HepG2 (cell line): ENCODE measurements at regions not wholly inside any gene's neighbourhood (a gene's known extent, or its start where the extent isn't known, plus 50 kb on each side); places are given as distances from the start of the nearest gene placed in this dataset.

Source experiments
- ATAC-seq: fragments of 200-7000 bp; cut with Tn5 transposase; 3 replicates; pipeline ENCODE4 v1.9.1; 2020; ENCODE audit warnings: mild to moderate bottlenecking, moderate library complexity
- BruUV-seq: library from RNA; stranded (reverse); fragments of 400-500 nt; replicated peaks from 2 replicates; lab custom pipeline; 2021; lab: Mats Ljungman, UMichigan
- CTCF ChIA-PET: fragments of 300-600 bp; formaldehyde crosslinking; extraction: SDS; loops from one replicate; lab custom pipeline; 2021; ENCODE audit warnings: low total read pairs, inconsistent platforms, low intra/inter-chr PET ratio; lab: Yijun Ruan, JAX
- POLR2A ChIA-PET: fragments of 350-600 bp; sonication (Branson Sonifier 250); formaldehyde crosslinking; loops from one replicate; lab custom pipeline; 2020; ENCODE audit warnings: antibody characterized with exemption, inconsistent platforms; lab: Yijun Ruan, JAX
- DNase-seq: peaks from one replicate; pipeline ENCODE4 v3.0.0-alpha.2; 2015; ENCODE audit warnings: low spot score
- FAIRE-seq: peaks from 3 replicates; lab custom pipeline; 2011; peaks lifted over from hg19 to GRCh38; lab: Jason Lieb, UNC
- H2AFZ ChIP-seq: one replicate; pipeline ENCODE4 v1.6.1; 2011; ENCODE audit warnings: low read length, inconsistent platforms
- H3K27ac ChIP-seq: fragments of 300-600 bp; 3 replicates; pipeline ENCODE4 v1.8.0; 2011; ENCODE audit warnings: mixed run types, mild to moderate bottlenecking, mixed read lengths, low read length, inconsistent platforms; ENCODE audit not compliant: insufficient read depth; ENCODE audit errors: extremely low read length
- H3K27me3 ChIP-seq, 2 experiments: fragments of 200-600 bp in 1 of 2; 2 replicates in 1 of 2; 3 replicates in 1 of 2; pipeline versions ENCODE4 v1.6.0 to v1.8.0; 2011; ENCODE audit warnings: low read length in 2 of 2, mild to moderate bottlenecking in 2 of 2, moderate library complexity in 2 of 2, inconsistent platforms in 1 of 2; ENCODE audit not compliant: insufficient read depth in 2 of 2, control insufficient read depth in 1 of 2
- H3K36me3 ChIP-seq, 2 experiments: fragments of 200-600 bp in 1 of 2; replicated peaks in 1 of 2; 2 replicates in 1 of 2; 3 replicates in 1 of 2; pipeline versions ENCODE4 v1.5.1 to v1.8.0; 2011; ENCODE audit warnings: low read length in 2 of 2, inconsistent platforms in 1 of 2; ENCODE audit not compliant: insufficient read depth in 2 of 2, control insufficient read depth in 1 of 2
- H3K4me1 ChIP-seq: 2 replicates; pipeline ENCODE4 v1.5.1; 2012; ENCODE audit warnings: low read length, inconsistent platforms; ENCODE audit not compliant: insufficient read depth
- H3K4me2 ChIP-seq: 2 replicates; pipeline ENCODE4 v1.6.0; 2011; ENCODE audit warnings: low read depth, low read length, inconsistent platforms
- H3K4me3 ChIP-seq, 3 experiments: fragments of 200-600 bp in 1 of 3; sonication (generic), shearing (Covaris generic) in 1 of 3; replicated peaks in 1 of 3; 2 replicates each; pipeline ENCODE4 v1.5.1; 2011 to 2016; ENCODE audit warnings: low read length in 3 of 3, inconsistent platforms in 2 of 3, low read depth in 2 of 3, mild to moderate bottlenecking in 2 of 3, control low read depth in 1 of 3, mixed read lengths in 1 of 3; ENCODE audit not compliant: insufficient read depth in 1 of 3
- H3K79me2 ChIP-seq: one replicate; pipeline ENCODE4 v1.6.1; 2011; ENCODE audit warnings: low read length, inconsistent platforms; ENCODE audit not compliant: insufficient read depth
- H3K9ac ChIP-seq: 2 replicates; pipeline ENCODE4 v1.6.0; 2011; ENCODE audit warnings: mild to moderate bottlenecking, low read depth, low read length, inconsistent platforms; ENCODE audit not compliant: insufficient read depth
- H3K9me3 ChIP-seq: 2 replicates; pipeline ENCODE4 v1.5.1; 2012; ENCODE audit warnings: mild to moderate bottlenecking, low read length
- H4K20me1 ChIP-seq: 2 replicates; pipeline ENCODE4 v1.6.0; 2011; ENCODE audit warnings: inconsistent platforms, mild to moderate bottlenecking, low read length, moderate library complexity; ENCODE audit not compliant: insufficient read depth
- ETV6 ChIP-seq: sonication (generic); formaldehyde crosslinking; conservative IDR thresholded peaks from 2 replicates; pipeline ENCODE4 v1.4.0; 2020; ENCODE audit warnings: missing genetic modification reagents
- FIP1L1 ChIP-seq: fragments of 200-400 bp; formaldehyde crosslinking; IDR thresholded peaks from 2 replicates; pipeline ENCODE4 v1.6.1; 2018; ENCODE audit warnings: low read depth, mild to moderate bottlenecking, low read length, moderate library complexity, borderline replicate concordance; ENCODE audit not compliant: insufficient read depth
- HMGA1 ChIP-seq: sonication (generic); formaldehyde crosslinking; conservative IDR thresholded peaks from 2 replicates; pipeline ENCODE4 v1.4.0; 2020; ENCODE audit warnings: missing genetic modification reagents
- JUN ChIP-seq: sonication (generic); formaldehyde crosslinking; IDR thresholded peaks from 2 replicates; pipeline ENCODE4 v1.4.0; 2020; ENCODE audit warnings: mild to moderate bottlenecking, missing genetic modification reagents
- KLF16 ChIP-seq, 2 experiments: sonication (generic) in 1 of 2; formaldehyde crosslinking in 1 of 2; IDR thresholded peaks; 2 replicates each; pipeline versions ENCODE4 v1.6.1 to v1.8.0; 2016 to 2023; ENCODE audit warnings: missing genetic modification reagents in 2 of 2, missing compliant biosample characterization in 1 of 2
- REXO4 ChIP-seq: sonication (generic); formaldehyde crosslinking; IDR thresholded peaks from 2 replicates; pipeline ENCODE4 v1.8.0; 2022; ENCODE audit warnings: missing genetic modification reagents, mild to moderate bottlenecking, borderline replicate concordance
- SPEN ChIP-seq: sonication (generic); formaldehyde crosslinking; IDR thresholded peaks from 2 replicates; pipeline ENCODE4 v1.5.1; 2020; ENCODE audit warnings: low read depth, mild to moderate bottlenecking, missing genetic modification reagents
- SRSF4 ChIP-seq: fragments of 200-400 bp; formaldehyde crosslinking; IDR thresholded peaks from one replicate; pipeline ENCODE4 v1.6.1; 2018; ENCODE audit warnings: mild to moderate bottlenecking, low read depth, low read length, moderate library complexity; ENCODE audit not compliant: poor library complexity, severe bottlenecking
- ZFYVE20 ChIP-seq: sonication (generic); formaldehyde crosslinking; IDR thresholded peaks from 2 replicates; pipeline ENCODE4 v1.8.0; 2023; ENCODE audit warnings: low read depth, mild to moderate bottlenecking, moderate library complexity, missing genetic modification reagents, borderline replicate concordance
- ZKSCAN5 ChIP-seq: sonication (generic); formaldehyde crosslinking; IDR thresholded peaks from 2 replicates; pipeline ENCODE4 v1.5.1; 2020; ENCODE audit warnings: mild to moderate bottlenecking, missing genetic modification reagents
- ZNF20 ChIP-seq: sonication (generic); formaldehyde crosslinking; IDR thresholded peaks from 2 replicates; pipeline ENCODE4 v1.4.0; 2020; ENCODE audit warnings: mild to moderate bottlenecking, moderate library complexity, missing genetic modification reagents
- ZNF562 ChIP-seq: sonication (generic); formaldehyde crosslinking; IDR thresholded peaks from 2 replicates; pipeline ENCODE4 v1.8.0; 2022; ENCODE audit warnings: missing genetic modification reagents, borderline replicate concordance
- ZNF720 ChIP-seq: sonication (generic); formaldehyde crosslinking; IDR thresholded peaks from 2 replicates; pipeline ENCODE4 v1.4.0; 2020; ENCODE audit warnings: missing genetic modification reagents
- ZNF776 ChIP-seq: sonication (generic); formaldehyde crosslinking; IDR thresholded peaks from 2 replicates; pipeline ENCODE4 v1.4.0; 2020; ENCODE audit warnings: mild to moderate bottlenecking, missing genetic modification reagents
- WGBS: methylation state at CpG from one replicate; pipeline ENCODE4 v1.1.6; 2017; ENCODE audit warnings: low lambda C conversion rate; 5-methylcytosine and 5-hydroxymethylcytosine counted together
- in situ Hi-C: cut with HindIII; loops from 2 replicates; pipeline ENCODE4 v1.10.0; 2017; ENCODE audit warnings: low pct_unique_long_range_greater_than_20kb; ENCODE audit not compliant: extremely low pct_ligation_motif_present
- intact Hi-C: fragments of 100-400 bp; cut with micrococcal nuclease; formaldehyde crosslinking; loops from one replicate; pipeline ENCODE4 v1.10.0; 2022; ENCODE audit not compliant: unreplicated experiment
- TF ChIP-seq, protein P1 (sequence below): sonication (generic); formaldehyde crosslinking; conservative IDR thresholded peaks from 2 replicates; pipeline ENCODE4 v1.8.1; 2023; ENCODE audit warnings: missing genetic modification reagents
- TF ChIP-seq, protein P2 (sequence below): sonication (generic); formaldehyde crosslinking; IDR thresholded peaks from 2 replicates; pipeline ENCODE4 v1.5.0; 2020; ENCODE audit warnings: missing genetic modification reagents

DNA sequence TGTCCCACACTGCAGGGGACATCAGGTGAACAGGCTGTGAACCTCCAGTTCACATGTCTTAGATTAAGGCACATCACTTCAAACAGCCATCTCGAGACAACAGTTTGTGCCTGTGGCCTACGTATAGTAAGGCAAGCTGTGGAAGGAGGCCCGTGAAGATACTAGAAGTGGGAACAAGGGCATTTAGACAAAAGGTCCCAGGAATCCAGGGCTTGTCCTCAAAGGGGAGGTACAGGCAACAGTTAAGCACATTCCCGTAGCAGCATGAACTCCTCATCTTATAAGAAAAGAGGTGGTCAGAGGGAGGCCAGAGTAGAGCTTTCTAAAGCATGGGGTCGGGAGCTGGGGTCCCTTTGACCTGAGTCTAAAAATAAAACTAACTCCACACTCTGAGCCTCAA is 122.5 kb upstream of the TRPM3 start:
- no peak overlapping the region for H3K9ac ChIP-seq
- no peaks in the 10 kb centered on the region for H4K20me1 ChIP-seq
- ATAC-seq (no peak), FAIRE-seq (no peak), DNase-seq (no peak)
- H3K27me3 ChIP-seq: no peaks in the 10 kb centered on the region
- no peak overlapping the region for H3K4me3 ChIP-seq
- CTCF ChIA-PET: no interaction called here
- H3K9me3 ChIP-seq: no peaks in the 10 kb centered on the region
- BruUV-seq: no TSS peak
- intact Hi-C loops (no loop called here), in situ Hi-C loops (no loop called here)
- no peak overlapping the region for H3K4me2 ChIP-seq
- H3K36me3 ChIP-seq: no peaks in the 10 kb centered on the region
- 22% methylated on average over 5 of the region's 5 CpGs for WGBS
- TF ChIP-seq SRSF4: no peak
- no peak for TF ChIP-seq ZFYVE20 (CRISPR knock-in tag)
- POLR2A ChIA-PET: no interaction called here
- no peaks in the 10 kb centered on the region for H3K79me2 ChIP-seq
- no peaks in the 10 kb centered on the region for H3K4me1 ChIP-seq
- no peak overlapping the region for H3K27ac ChIP-seq
- H2AFZ ChIP-seq: no peak overlapping the region

GRCh38 chr9:71242081-71242480 is 120.7 kb upstream of the TRPM3 start:
- Histone ChIP-seq H3K27ac (no peak overlapping the region), H2AFZ (no peak overlapping the region), H3K4me3 (no peak overlapping the region), H3K36me3 (no peaks in the 10 kb centered on the region), H3K4me2 (no peak overlapping the region), H3K9me3 (no peaks in the 10 kb centered on the region), H3K9ac (no peak overlapping the region), H3K27me3 (no peaks in the 10 kb centered on the region), H3K79me2 (no peaks in the 10 kb centered on the region), H4K20me1 (no peaks in the 10 kb centered on the region), H3K4me1 (no peaks in the 10 kb centered on the region)
- WGBS: 66% methylated on average over 6 of the region's 6 CpGs
- no peak for DNase-seq
- no TSS peak for BruUV-seq
- no peak for FAIRE-seq
- no peak for ATAC-seq
- in situ Hi-C loops: no loop called here
- intact Hi-C loops: no loop called here
- no peak for TF ChIP-seq ZNF720 (CRISPR knock-in tag)
- TF ChIP-seq ZNF562 (CRISPR knock-in tag): no peak
- TF ChIP-seq REXO4 (CRISPR knock-in tag): no peak
- TF ChIP-seq JUN (CRISPR knock-in tag): no peak
- no peak for TF ChIP-seq SPEN (CRISPR knock-in tag)
- no peak for TF ChIP-seq ZNF20 (CRISPR knock-in tag)
- TF ChIP-seq ZKSCAN5 (CRISPR knock-in tag): no peak
- TF ChIP-seq, protein P1, sequence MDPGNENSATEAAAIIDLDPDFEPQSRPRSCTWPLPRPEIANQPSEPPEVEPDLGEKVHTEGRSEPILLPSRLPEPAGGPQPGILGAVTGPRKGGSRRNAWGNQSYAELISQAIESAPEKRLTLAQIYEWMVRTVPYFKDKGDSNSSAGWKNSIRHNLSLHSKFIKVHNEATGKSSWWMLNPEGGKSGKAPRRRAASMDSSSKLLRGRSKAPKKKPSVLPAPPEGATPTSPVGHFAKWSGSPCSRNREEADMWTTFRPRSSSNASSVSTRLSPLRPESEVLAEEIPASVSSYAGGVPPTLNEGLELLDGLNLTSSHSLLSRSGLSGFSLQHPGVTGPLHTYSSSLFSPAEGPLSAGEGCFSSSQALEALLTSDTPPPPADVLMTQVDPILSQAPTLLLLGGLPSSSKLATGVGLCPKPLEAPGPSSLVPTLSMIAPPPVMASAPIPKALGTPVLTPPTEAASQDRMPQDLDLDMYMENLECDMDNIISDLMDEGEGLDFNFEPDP (CRISPR knock-in tag): no peak
- TF ChIP-seq FIP1L1: no peak
- TF ChIP-seq ETV6 (CRISPR knock-in tag): no peak
- no peak for TF ChIP-seq HMGA1
- TF ChIP-seq KLF16 (CRISPR knock-in tag; IDR thresholded peaks at IDR 0.05): no peak
- TF ChIP-seq, protein P2, sequence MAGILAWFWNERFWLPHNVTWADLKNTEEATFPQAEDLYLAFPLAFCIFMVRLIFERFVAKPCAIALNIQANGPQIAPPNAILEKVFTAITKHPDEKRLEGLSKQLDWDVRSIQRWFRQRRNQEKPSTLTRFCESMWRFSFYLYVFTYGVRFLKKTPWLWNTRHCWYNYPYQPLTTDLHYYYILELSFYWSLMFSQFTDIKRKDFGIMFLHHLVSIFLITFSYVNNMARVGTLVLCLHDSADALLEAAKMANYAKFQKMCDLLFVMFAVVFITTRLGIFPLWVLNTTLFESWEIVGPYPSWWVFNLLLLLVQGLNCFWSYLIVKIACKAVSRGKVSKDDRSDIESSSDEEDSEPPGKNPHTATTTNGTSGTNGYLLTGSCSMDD (CRISPR knock-in tag): no peak
- TF ChIP-seq ZNF776 (CRISPR knock-in tag): no peak
- ChIA-PET CTCF (no interaction called here), POLR2A (no interaction called here)
